ENCODE measurements at regions not wholly inside any gene's neighbourhood (a gene's known extent, or its start where the extent isn't known, plus 50 kb on each side); places are given as distances from the start of the nearest gene placed in this dataset.

DNA sequence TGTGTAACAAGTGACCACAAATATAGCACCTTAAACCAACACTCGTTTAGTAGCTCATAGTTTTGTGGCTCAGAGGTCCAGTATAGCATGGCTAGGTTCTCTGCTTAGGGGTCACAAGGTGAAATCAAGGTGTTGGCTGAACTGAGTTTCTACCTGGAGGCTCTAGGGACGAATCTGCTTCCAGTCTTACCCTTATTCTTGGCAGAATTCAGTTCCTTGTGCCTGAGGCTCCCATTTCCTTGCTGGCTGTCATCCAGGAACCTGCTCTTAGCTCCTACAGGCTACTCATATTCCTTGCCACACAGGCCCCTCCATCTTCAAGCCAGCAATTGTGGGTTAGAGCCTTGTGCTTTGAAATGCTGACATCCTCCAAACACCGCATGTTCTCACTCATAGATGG is 212.3 kb upstream of the CDH13 start:
- DNase-seq (ENCODE audit: low read depth in 1 of 2, low spot score in 1 of 2), result no peak

DNA sequence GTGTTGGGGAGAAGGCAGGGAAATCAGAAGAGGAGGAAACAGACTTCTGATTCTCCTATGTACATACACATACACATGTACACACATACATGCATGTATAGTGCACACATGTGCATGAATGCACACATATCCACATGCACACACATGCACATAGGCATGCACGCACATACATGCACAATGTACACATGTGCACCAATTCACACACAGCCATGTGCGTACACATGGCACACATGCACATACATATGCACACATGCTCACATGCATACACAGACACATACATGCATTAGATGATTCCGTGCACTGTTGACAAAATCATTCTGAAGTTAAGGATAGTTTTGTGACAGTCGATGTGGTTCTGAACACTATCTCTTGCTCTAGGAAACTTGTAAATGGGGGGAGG is 214.0 kb upstream of the CDH13 start:
- DNase-seq (ENCODE audit: low read depth in 1 of 2, low spot score in 1 of 2), result no peak

DNA sequence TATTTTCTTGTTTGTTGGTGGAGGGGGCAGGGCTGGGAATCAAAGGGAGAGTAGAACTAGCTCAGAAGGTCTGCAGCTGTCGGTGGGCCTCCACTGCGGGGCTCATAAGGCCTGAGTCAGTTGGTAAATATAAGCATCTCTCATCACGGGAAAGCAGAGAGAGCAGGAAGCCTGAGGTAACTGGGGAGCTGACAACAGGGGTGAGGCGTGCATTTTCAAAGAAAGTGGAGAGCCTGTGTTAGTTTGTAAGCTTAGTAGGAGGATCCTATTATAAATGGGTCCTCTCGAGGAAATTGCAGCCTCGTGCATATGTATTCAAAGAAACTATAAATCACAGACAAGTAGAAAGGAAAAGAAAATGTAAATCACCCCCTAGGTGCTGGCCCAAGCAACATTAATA is 221.0 kb upstream of the CDH13 start:
- DNase-seq (ENCODE audit: low read depth in 1 of 2, low spot score in 1 of 2), result no peak

DNA sequence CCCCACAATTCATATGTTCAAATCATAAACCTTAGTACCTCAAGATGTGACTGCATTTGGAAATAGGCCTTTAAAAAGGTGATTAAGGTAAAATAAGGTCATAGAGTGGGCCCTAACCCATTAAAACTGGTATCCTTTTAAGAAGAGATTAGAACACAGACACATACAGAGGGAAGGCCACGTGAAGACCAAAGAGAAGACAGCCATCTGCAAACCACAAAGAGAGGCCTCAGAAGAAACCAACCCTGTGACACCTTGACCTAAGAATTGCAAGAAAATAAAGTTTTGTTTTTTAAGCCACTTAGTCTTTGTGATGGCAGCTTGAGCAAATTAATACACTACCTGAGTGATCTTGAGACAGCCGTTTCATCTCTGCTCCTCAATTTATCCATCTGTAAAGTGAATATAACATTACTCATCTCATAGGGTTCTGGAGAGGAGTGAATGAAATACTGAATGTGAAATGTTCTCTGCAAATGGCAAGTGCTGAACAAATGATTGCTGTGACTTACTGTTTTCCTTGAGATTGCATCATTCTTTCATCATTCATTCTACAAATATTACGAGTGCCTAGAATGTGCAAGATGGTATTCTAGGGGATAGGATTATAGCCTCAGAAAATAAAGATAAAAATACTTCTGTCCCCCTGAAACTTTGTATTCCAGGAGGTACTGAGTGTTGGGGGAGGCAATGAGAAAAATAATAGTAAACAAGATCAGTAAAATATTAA is 222.0 kb upstream of the CDH13 start:
- no peak for DNase-seq (ENCODE audit: low read depth in 1 of 2, low spot score in 1 of 2)

DNA sequence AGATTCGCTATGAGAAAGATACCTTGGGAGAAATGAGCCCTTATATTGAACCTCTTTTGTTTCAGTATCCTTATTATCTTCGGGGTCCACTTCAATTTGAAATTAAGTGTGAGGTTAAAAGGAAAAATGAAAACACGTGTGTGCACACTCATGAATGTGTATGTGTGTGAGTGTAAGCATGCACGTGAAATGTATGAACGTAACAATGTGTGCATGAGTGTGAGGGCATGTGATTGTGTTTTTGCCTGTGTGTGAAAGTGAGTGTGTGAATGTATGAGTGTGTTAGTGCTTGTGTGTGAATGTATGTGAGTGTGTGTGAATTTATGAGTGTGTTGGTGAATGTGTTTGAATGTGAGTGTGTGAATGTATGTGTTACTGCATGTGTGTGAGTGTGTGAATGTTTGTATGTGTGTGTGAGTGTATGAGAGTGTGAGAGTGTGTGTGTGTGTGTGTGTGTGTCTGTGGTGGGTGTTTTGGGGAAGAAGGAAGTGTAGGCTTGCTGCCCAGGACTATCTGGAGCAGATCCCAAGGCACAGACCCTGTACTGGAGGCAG is 224.0 kb upstream of the CDH13 start:
- no peak for DNase-seq (ENCODE audit: low read depth in 1 of 2, low spot score in 1 of 2)

DNA sequence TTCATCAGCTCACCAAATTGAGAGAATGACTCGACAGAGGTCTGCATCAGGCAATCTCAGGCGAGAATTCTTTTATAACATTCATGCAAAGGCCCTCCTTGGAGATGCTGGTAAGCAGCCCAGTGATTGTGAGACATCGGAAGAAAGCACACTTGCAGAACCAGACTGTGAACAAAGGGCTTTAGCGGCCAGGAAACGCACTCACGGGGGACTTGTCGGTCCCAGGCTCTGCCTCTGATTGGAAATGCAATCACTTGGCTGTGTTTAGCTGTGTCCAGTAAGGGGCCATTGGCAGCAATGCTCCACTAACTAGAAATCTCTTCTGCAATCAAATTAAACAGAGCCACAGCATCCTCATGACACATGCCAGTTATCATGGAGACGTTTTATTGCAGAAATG is 226.7 kb upstream of the CDH13 start:
- DNase-seq (ENCODE audit: low read depth in 1 of 2, low spot score in 1 of 2), result no peak

DNA sequence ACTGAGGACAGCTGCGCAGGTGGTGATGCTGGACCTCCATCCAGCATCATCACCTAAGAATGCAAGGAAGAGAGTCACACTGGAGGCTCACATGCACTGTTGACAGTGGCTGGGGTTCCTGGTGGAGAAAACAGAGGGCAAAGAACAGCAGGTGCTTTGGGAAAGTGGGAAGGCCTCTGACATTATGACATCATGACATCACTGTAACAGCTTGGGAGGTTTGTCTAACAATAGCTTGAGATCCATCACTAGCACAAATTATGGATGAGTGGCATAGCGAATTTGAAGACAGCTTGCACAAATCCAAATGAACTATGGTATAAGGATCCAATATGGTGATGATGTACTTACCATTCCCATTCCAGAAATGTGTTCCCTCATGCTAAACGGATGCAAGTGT is 226.5 kb upstream of the MPHOSPH6 start:
- DNase-seq (ENCODE audit: low read depth in 1 of 2, low spot score in 1 of 2), result no peak

DNA sequence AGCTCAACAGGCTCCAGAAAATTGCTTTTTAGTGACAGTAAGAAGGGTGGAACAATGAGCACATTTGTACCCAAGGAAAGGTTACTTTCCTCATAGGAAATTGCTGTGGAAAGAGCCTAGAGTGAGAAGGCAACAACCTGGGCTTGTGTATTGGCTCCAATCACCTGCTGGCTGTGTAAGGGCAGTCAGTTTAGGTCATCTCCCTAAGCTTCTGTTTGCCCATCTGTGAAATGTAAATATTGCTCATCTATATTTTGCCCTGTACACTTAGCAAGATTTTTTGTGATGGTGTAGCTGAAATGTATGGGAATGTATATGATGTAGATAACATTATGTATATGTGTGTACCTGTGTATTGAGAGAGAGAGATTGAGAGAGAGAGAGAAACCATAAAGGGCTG is 225.2 kb upstream of the MPHOSPH6 start:
- no peak for DNase-seq (ENCODE audit: low read depth in 1 of 2, low spot score in 1 of 2)

DNA sequence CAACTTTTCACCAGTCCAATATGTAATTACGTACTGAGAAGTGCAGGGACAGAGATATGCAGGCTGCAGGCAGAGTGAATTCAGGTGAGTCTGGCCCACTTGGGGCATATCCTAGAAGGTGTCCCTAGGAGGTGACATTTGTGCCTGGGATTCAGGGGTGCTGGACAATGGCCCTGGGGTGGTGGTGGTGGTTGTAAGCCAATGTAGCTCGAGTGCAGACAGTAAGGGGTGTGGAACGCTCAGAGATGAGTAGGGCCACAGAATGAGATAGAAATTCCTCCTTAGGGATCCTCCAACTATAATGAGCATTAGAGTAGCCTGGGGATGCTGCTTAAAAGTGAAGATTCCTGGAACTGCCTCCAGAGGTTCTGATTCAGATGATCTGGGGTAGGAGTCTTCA is 221.7 kb upstream of the MPHOSPH6 start:
- DNase-seq (ENCODE audit: low read depth in 1 of 2, low spot score in 1 of 2), result no peak

DNA sequence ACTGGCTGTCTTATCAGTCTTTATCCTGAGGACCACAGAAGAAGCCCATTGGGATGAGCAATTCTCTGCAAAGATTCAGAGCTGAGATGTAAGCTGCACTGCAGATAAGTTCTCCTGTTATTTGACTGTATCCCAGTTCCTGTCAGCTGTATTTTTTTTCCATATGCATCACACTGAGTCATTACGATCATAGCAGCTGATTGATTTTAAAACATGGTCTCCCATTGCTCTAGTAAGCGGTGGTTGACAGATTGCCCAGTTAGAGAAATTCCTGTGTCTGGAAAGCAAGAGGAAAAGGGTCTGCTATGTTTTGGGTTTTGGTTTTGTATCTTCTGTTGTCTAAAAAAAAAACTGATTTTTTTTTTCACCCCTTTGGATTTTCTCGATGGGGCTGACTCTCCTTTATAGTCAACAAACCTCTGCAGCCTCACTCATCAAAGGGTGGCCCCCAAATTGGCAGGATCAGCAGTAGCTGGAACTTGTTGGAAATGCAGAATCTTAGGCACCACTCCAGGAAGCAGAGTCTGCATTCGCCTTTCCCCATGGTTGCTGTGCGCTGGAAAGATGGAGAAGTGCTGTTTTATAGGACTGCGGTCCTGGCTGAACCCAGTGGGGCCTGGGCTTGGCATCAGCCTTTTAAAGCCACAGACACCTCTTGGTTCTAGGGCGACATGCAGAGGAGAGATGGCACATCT is 220.1 kb upstream of the MPHOSPH6 start:
- DNase-seq (ENCODE audit: low read depth in 1 of 2, low spot score in 1 of 2), result no peak

DNA sequence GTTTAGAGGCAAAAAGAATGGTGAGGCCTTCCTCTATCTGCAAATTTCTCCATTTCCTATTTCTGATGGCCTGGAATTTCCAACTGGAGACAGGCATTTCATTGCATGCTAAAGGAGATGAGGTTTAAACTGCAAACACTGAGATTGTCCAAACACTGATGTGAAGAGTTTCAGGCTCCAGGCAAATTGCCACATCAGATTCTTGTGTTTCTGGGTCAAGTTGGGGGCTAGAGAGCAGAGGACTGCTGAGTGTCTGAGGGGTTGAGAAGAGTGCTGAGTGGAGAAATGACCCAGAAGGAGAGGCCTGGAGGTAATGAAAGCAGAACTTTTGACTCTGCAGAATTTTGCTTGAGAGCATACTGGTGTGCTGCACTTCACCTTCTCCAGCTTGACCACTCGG is 216.7 kb upstream of the MPHOSPH6 start:
- DNase-seq (ENCODE audit: low read depth in 1 of 2, low spot score in 1 of 2), result no peak

DNA sequence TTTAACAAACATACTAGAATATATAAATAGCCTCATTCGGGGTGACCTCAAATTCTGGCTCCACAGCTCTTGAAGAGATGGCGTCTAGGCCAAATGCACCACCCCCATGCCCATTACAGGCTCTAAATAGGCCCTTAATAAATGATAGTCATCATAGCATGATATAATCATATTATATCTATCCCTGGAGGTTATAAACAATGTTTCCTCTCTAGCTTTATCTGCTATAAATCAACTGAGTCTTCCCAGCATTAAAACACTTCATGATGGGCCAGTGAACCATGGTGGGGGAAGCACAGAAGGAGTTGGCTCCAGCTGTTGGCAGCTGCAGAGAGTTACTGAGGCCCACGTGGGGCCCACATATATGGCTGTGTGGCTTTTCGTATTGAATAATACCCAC is 214.9 kb upstream of the MPHOSPH6 start:
- no peak for DNase-seq (ENCODE audit: low read depth in 1 of 2, low spot score in 1 of 2)

DNA sequence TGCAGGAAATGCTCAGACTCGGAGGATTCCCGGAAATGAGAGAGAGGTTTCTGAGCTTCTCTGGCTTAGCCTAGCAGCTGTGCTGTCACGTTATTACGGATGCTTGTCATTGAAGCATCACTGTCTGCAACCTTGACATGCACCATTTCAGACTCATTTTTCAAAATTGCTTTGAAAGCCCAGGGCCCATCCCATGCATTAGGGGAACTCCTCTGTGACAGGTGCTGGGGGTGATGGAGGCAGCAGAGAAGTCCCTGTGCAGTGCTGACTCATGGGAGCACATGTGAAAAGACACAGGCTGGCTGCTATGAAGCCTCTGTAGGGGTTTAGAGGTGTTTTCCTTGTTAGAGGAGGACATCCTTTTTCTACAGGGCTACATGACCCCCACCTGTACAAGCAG is 214.0 kb upstream of the MPHOSPH6 start:
- DNase-seq (ENCODE audit: low read depth in 1 of 2, low spot score in 1 of 2), result no peak

DNA sequence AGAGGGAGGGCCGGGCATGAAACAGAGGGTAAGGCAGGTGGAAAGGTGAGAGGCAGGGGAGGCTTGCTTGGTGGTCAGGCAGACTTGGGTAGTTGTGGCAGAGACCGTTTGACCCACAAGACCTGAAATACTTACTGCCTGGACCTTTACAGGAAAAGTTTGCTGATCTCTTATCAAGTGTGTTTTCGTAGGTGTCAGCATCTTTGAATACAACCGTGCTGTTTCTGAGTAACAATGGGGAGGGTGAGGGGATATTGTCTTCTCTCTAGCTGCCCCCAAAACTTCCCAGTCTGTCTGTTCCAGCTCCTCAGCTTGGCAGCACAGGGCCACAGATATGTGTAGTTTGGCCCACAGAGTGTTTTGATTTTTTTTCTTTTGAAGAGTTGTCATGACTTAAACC is 212.5 kb upstream of the MPHOSPH6 start:
- DNase-seq (ENCODE audit: low read depth in 1 of 2, low spot score in 1 of 2), result no peak

DNA sequence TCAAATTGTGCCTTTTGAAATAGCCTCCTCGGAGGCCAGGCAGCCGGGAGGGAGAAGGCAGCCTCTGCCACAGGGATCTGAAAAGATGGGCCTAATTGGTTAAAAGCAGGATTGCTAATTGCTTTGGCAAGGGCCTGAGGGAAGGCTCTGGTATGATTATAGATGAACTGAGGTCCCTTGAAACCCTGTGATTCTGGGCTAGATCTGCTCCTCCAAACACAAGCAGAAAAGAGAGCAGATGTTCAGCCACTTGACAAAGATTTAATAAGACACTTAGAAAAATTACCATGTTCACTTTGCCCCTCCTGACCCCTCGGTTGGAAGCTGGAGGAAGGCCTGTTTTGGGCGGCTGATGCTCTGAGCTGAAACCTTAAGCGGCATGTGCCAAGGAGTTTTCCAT is 209.5 kb upstream of the MPHOSPH6 start:
- DNase-seq (ENCODE audit: low read depth in 1 of 2, low spot score in 1 of 2), result no peak

DNA sequence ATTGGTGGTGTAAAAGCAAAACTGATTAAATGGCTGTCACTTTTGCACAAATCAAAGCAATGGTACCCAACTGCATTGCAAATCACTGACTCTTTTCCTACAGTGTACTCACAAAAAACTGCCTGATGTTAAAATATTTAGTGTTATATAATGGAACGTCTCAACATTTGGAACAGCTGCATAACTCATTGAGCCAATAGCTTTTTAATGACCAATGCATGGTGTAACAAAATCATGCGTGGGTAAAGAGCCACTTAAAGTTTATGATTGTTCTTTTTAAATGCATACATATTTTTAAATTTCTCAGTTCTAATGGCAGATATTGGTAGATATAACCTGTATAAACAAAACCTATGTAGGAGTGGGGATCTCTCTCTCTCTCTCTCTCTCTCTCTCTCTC is 204.0 kb upstream of the MPHOSPH6 start:
- no peak for DNase-seq (ENCODE audit: low read depth in 1 of 2, low spot score in 1 of 2)

DNA sequence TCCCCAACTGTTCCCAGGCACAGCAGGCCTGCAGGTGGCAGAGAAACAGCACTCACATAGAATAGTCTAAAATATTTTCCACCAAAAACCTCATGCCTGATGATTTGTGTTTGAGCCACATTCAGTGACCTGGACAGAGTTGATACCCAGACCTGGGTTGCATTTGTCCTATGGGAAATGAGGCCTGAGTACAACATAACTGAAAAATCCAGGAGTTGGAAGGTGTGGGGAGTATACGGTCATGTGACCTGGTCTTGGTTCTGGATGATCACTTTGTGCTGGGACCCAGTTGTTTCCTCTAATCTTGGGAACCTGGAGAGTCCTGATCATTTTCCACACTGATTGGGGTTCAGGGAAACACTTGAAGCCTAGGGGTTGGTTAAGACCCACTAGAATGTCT is 200.3 kb upstream of the MPHOSPH6 start:
- DNase-seq (ENCODE audit: low read depth in 1 of 2, low spot score in 1 of 2), result no peak

DNA sequence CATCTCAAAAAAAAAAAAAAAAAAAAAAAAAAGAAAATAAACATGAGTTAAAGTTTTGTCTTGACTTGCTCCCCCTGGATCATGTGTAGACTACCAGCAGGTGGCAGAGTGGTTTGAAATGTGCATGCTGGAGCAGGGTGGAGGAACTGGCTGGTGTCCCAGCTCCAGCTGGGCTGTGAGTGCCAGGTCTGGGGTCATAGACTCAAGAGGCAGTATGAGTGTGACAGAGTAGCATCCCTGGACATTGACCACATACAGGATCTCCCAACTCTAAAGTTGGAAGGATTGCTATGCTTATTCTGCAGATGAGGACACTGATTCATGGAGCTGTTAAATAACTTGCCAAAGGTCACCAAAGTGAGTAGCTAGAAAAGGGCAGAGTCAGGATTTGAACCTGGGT is 198.0 kb upstream of the MPHOSPH6 start:
- DNase-seq (ENCODE audit: low read depth in 1 of 2, low spot score in 1 of 2), result no peak

DNA sequence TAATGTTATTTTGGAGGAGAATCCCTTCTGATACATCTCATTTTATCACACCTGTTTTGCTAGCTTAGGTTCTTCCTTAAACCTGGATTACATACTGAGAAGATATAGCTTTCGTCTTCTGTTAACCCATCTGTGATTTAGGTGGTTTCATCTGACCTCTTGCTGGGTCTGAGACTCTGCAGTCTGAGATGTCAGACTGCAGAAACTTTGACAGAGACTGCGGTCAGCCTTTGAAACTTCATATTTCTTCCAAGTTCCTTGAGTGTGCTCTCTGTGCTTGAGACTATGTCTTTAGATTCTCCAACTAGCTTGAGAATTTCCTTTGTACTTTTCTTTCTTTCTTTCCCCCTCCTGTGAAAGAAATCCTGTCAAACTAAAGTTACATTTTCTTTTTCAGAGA is 196.4 kb upstream of the MPHOSPH6 start:
- DNase-seq (ENCODE audit: low read depth in 1 of 2, low spot score in 1 of 2), result no peak

DNA sequence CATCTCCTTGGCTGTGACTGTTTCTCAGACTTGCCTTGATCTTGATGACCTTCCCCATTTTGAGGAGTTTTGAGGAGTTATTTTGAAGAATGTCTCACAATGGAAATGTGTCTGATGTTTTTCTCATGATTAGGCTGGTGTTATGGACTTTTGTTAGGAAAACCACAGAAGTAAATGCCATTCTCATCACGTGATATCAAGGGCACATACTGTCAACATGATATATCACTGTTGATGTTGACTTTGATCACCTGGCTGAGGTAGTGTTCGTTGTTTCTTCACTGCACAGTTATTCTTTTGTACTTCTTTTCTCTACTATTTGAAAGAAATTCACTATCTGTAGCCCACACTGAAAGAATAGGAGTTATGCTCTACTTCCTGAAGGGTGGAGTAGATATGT is 194.7 kb upstream of the MPHOSPH6 start:
- DNase-seq (ENCODE audit: low read depth in 1 of 2, low spot score in 1 of 2), result no peak

DNA sequence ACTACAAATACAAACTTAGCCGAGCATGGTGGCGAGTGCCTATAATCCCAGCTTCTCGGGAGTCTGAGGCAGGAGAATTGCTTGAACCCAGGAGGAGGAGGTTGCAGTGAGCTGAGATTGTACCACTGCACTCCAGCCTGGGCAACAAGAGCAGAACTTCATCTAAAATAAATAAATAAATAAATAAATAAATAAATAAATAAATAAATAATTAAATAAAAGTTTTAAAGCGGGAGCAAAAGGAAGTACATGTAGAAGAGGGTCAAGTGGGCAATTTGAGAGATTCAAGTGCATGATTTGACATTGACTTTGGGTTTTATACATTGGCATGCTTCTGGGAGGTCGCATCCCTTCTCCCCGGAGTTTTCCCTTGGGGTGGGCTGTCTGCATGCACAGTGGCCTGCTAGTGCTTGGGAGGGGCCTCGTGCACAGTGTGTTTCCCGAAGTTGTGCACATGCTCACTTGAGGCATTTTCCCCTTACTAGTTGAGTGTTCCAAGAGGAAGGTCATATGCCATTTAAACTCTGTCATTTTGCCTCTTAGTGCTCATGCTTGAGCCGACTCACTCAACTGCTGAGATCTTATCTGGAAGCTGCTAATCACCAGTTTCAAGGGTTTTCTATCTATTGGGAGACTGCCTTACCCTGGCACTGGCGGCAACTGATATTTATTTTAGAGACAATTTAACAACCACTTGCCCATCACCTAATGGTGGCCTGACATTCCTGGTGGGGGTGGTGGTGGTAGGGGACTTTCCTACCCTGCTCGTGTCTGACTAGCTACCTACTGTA is 193.2 kb upstream of the MPHOSPH6 start:
- no peak for DNase-seq (ENCODE audit: low read depth in 1 of 2, low spot score in 1 of 2)

DNA sequence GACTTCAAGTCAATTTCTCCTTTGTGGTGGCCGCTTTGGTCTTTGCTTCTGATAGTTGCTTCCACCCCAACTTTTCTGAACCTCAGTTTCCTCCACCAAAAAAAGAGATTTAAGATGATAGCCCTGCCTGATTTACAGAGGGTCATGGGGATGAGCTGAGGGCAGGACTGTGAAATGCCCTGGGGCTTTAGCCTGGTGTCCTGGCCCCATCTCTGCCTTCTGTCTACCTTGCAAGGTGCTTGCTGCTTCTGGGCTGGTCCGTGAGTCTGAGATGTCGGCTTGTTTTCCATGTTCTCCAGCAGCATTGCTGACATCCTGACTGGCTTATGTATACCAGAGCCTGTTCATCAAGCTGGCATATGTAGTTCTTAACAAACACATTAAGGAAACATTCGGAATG is 191.9 kb upstream of the MPHOSPH6 start:
- no peak for DNase-seq (ENCODE audit: low read depth in 1 of 2, low spot score in 1 of 2)

Data from stimulated activated CD4-positive, alpha-beta T cell treated with anti-CD3 and anti-CD28 coated beads, Interleukin-15, amount 100 ng/mL, for 1 hour (primary cell).